Panc1 (cell line): ENCODE measurements at regions not wholly inside any gene's neighbourhood (a gene's known extent, or its start where the extent isn't known, plus 50 kb on each side); places are given as distances from the start of the nearest gene placed in this dataset.

Source experiments
- ATAC-seq: fragments of 200-7000 bp; cut with Tn5 transposase; 2 replicates; pipeline ENCODE4 v1.9.1; 2020; ENCODE audit warnings: mild to moderate bottlenecking, moderate library complexity
- BruUV-seq: library from RNA; stranded (reverse); fragments of 400-500 nt; replicated peaks from 2 replicates; lab custom pipeline; 2021; lab: Mats Ljungman, UMichigan
- CTCF ChIA-PET: fragments of 300-600 bp; sonication (Branson Sonifier 250); formaldehyde crosslinking; loops from one replicate; lab custom pipeline; 2022; ENCODE audit warnings: antibody characterized with exemption; lab: Charles Lee
- POLR2A ChIA-PET: fragments of 300-600 bp; sonication (Branson Sonifier 250); formaldehyde crosslinking; loops from one replicate; lab custom pipeline; 2022; ENCODE audit warnings: antibody characterized with exemption; lab: Charles Lee
- DNase-seq: peaks from one replicate; pipeline ENCODE4 v3.0.0-alpha.2; 2010; ENCODE audit warnings: low read depth, low spot score
- H3K27ac ChIP-seq: 2 replicates; pipeline ENCODE4 v1.5.1; 2011; ENCODE audit warnings: mild to moderate bottlenecking, low read length, inconsistent platforms
- H3K27me3 ChIP-seq: fragments of 200-500 bp; sonication (Bioruptor generic); 2 replicates; pipeline ENCODE4 v1.6.0; 2014; ENCODE audit warnings: low read length, inconsistent platforms; ENCODE audit not compliant: control insufficient read depth, insufficient read depth
- H3K36me3 ChIP-seq: fragments of 200-500 bp; sonication (Bioruptor generic); 2 replicates; pipeline ENCODE4 v1.5.1; 2014; ENCODE audit warnings: inconsistent platforms, mild to moderate bottlenecking, low read length, moderate library complexity; ENCODE audit not compliant: control insufficient read depth, insufficient read depth
- H3K4me1 ChIP-seq: 2 replicates; pipeline ENCODE4 v1.5.1; 2011; ENCODE audit warnings: inconsistent platforms, mild to moderate bottlenecking, low read length, moderate library complexity; ENCODE audit not compliant: control insufficient read depth, insufficient read depth
- H3K4me3 ChIP-seq, 2 experiments: 2 replicates each; pipeline ENCODE4 v1.5.1; 2011 to 2012; ENCODE audit warnings: low read depth in 2 of 2, low read length in 2 of 2, mild to moderate bottlenecking in 2 of 2, inconsistent platforms in 1 of 2, moderate library complexity in 1 of 2
- H3K9me3 ChIP-seq: fragments of 200-500 bp; sonication (Bioruptor generic); 2 replicates; pipeline ENCODE4 v1.5.1; 2014; ENCODE audit warnings: low read depth, mild to moderate bottlenecking, inconsistent platforms, low read length, moderate library complexity; ENCODE audit not compliant: control insufficient read depth, insufficient read depth
- POLR2AphosphoS5 ChIP-seq: IDR thresholded peaks from 2 replicates; pipeline ENCODE4 v1.6.1; 2012; ENCODE audit warnings: mild to moderate bottlenecking, low read depth, low read length, moderate library complexity
- SIN3A ChIP-seq: IDR thresholded peaks from 2 replicates; pipeline ENCODE4 v1.6.1; 2012; ENCODE audit warnings: low read depth, mild to moderate bottlenecking, low read length, moderate library complexity, borderline replicate concordance; ENCODE audit not compliant: insufficient read depth
- TCF7L2 ChIP-seq: IDR thresholded peaks from 2 replicates; pipeline ENCODE4 v1.6.1; 2011; ENCODE audit warnings: mild to moderate bottlenecking, low read depth, low read length, inconsistent platforms
- in situ Hi-C: cut with HindIII; loops from 2 replicates; pipeline ENCODE4 v1.10.0; 2016; ENCODE audit warnings: low sequenced_read_pairs, low pct_unique_long_range_greater_than_20kb
- intact Hi-C: fragments of 100-400 bp; cut with micrococcal nuclease; formaldehyde crosslinking; loops from one replicate; pipeline ENCODE4 v1.10.0; 2022; ENCODE audit not compliant: unreplicated experiment
- TF ChIP-seq, protein P1 (sequence below): fragments of 450-650 bp; IDR thresholded peaks from 2 replicates; pipeline ENCODE4 v1.5.1; 2017; ENCODE audit warnings: mild to moderate bottlenecking
- TF ChIP-seq, protein P2 (sequence below), 2 experiments: IDR thresholded peaks; 2 replicates each; pipeline ENCODE4 v1.6.1; 2011 to 2012; ENCODE audit warnings: low read depth in 2 of 2, control low read depth in 1 of 2, low read length in 1 of 2, mild to moderate bottlenecking in 1 of 2, moderate library complexity in 1 of 2; ENCODE audit not compliant: insufficient read depth in 1 of 2

DNA sequence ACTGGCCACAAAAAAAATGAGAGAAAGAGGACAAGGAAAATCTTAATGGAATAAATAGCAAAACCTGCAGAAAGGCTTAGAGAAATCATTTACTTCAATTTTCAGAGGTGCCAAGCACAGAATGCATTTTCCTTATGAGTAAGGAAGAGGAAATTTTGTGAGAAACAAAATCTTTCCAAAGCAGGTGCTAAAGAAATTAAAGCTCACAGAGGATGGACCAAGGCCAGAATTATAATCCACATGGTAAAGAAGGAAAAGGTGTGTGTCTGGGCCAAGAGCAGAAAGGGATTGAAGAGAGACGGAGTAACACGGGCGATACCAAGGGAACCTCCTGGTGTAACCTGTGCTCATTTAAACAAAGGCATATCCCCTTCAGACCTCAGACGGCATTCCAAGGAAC is 340.0 kb upstream of the NFIA start:
- H3K36me3 ChIP-seq, result no peaks in the 10 kb centered on the region
- ATAC-seq (no peak), DNase-seq (no peak)
- no peak overlapping the region for H3K27ac ChIP-seq
- no TSS peak for BruUV-seq
- ChIA-PET CTCF (no interaction called here), POLR2A (no interaction called here)
- no peak overlapping the region for H3K4me3 ChIP-seq
- no peaks in the 10 kb centered on the region for H3K9me3 ChIP-seq
- intact Hi-C loops, result no loop called here
- TF ChIP-seq POLR2AphosphoS5, result no peak
- TF ChIP-seq, protein P1, sequence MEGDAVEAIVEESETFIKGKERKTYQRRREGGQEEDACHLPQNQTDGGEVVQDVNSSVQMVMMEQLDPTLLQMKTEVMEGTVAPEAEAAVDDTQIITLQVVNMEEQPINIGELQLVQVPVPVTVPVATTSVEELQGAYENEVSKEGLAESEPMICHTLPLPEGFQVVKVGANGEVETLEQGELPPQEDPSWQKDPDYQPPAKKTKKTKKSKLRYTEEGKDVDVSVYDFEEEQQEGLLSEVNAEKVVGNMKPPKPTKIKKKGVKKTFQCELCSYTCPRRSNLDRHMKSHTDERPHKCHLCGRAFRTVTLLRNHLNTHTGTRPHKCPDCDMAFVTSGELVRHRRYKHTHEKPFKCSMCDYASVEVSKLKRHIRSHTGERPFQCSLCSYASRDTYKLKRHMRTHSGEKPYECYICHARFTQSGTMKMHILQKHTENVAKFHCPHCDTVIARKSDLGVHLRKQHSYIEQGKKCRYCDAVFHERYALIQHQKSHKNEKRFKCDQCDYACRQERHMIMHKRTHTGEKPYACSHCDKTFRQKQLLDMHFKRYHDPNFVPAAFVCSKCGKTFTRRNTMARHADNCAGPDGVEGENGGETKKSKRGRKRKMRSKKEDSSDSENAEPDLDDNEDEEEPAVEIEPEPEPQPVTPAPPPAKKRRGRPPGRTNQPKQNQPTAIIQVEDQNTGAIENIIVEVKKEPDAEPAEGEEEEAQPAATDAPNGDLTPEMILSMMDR, result no peak
- no peak for TF ChIP-seq TCF7L2
- TF ChIP-seq, protein P2, sequence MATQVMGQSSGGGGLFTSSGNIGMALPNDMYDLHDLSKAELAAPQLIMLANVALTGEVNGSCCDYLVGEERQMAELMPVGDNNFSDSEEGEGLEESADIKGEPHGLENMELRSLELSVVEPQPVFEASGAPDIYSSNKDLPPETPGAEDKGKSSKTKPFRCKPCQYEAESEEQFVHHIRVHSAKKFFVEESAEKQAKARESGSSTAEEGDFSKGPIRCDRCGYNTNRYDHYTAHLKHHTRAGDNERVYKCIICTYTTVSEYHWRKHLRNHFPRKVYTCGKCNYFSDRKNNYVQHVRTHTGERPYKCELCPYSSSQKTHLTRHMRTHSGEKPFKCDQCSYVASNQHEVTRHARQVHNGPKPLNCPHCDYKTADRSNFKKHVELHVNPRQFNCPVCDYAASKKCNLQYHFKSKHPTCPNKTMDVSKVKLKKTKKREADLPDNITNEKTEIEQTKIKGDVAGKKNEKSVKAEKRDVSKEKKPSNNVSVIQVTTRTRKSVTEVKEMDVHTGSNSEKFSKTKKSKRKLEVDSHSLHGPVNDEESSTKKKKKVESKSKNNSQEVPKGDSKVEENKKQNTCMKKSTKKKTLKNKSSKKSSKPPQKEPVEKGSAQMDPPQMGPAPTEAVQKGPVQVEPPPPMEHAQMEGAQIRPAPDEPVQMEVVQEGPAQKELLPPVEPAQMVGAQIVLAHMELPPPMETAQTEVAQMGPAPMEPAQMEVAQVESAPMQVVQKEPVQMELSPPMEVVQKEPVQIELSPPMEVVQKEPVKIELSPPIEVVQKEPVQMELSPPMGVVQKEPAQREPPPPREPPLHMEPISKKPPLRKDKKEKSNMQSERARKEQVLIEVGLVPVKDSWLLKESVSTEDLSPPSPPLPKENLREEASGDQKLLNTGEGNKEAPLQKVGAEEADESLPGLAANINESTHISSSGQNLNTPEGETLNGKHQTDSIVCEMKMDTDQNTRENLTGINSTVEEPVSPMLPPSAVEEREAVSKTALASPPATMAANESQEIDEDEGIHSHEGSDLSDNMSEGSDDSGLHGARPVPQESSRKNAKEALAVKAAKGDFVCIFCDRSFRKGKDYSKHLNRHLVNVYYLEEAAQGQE (IDR thresholded peaks at IDR 0.05; ENCODE audit: insufficient read depth in 1 of 2, low read depth in 2 of 2, low read length in 1 of 2), result no peak
- TF ChIP-seq SIN3A, result no peak
- in situ Hi-C loops, result no loop called here
- H3K27me3 ChIP-seq, result no peaks in the 10 kb centered on the region
- no peaks in the 10 kb centered on the region for H3K4me1 ChIP-seq

DNA sequence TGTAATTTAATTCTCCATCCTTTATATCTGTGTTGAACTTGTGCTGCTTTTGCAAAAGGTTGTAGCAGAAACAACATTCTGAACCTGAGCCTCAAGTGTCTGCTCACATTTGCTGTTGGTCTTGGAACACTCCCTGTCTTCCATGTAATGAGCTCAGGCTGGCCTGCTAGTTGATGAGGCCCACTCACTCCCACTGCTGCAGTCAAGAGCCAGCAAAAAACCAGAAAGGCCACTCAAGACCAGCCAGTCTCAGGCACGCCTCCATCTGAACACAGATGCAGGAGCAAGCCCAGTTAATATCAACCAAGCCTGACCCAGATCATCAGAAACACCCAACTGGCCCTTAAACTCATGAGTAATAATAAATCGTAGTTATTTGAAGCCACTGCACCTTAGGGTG is 342.2 kb upstream of the NFIA start:
- in situ Hi-C loops (no loop called here), intact Hi-C loops (no loop called here)

More for the DNA sequence above, 342.2 kb upstream of the NFIA start:
- H3K27ac ChIP-seq, result no peak overlapping the region
- no peak overlapping the region for H3K4me3 ChIP-seq
- H3K9me3 ChIP-seq, result no peaks in the 10 kb centered on the region
- DNase-seq (no peak), ATAC-seq (no peak)
- ChIA-PET POLR2A (no interaction called here), CTCF (no interaction called here)
- no peaks in the 10 kb centered on the region for H3K4me1 ChIP-seq
- H3K27me3 ChIP-seq, result no peaks in the 10 kb centered on the region
- TF ChIP-seq, protein P1, result no peak
- no peak for TF ChIP-seq SIN3A
- no peak for TF ChIP-seq POLR2AphosphoS5
- TF ChIP-seq, protein P2 (IDR thresholded peaks at IDR 0.05; ENCODE audit: insufficient read depth in 1 of 2, low read depth in 2 of 2, low read length in 1 of 2), result no peak
- TF ChIP-seq TCF7L2, result no peak
- BruUV-seq, result no TSS peak
- H3K36me3 ChIP-seq, result no peaks in the 10 kb centered on the region
